Peyer's patch (tissue), 4 donors: ENCODE measurements at regions not wholly inside any gene's neighbourhood (a gene's known extent, or its start where the extent isn't known, plus 50 kb on each side); places are given as distances from the start of the nearest gene placed in this dataset.
"Not testable (repeated sequence)": the region's sequence is repeated elsewhere in the genome, so short reads cannot be mapped to it uniquely, and the experiment has no call there.

Source experiments
- DNase-seq, 3 donors: peaks; one replicate each; pipeline ENCODE4 v3.0.0-alpha.2; 2017 to 2019
- H3K27ac ChIP-seq, 4 donors: fragments of 200-600 bp; sonication (generic); one replicate each; pipeline ENCODE4 v1.5.1; 2016 to 2019
- H3K27me3 ChIP-seq, 2 donors: fragments of 200-600 bp; sonication (generic); one replicate each; pipeline ENCODE4 v1.5.1; 2019
- H3K36me3 ChIP-seq, 3 donors: fragments of 200-600 bp; sonication (generic); one replicate each; pipeline ENCODE4 v1.5.1; 2016 to 2019
- H3K4me1 ChIP-seq, 4 donors: fragments of 200-600 bp; sonication (generic); one replicate each; pipeline ENCODE4 v1.5.1; 2016 to 2019
- H3K4me3 ChIP-seq, 4 donors: fragments of 200-600 bp; sonication (generic); 1 replicate in 3 of 4; 2 replicates in 1 of 4; pipeline ENCODE4 v1.5.1; 2016 to 2019; ENCODE audit warnings: mild to moderate bottlenecking in 1 of 4
- H3K9me3 ChIP-seq, 4 donors: fragments of 200-600 bp; sonication (generic); one replicate each; pipeline ENCODE4 v1.5.1; 2016 to 2019; ENCODE audit warnings: mild to moderate bottlenecking in 1 of 4
- CTCF ChIP-seq, 6 experiments: fragments of 450-650 bp in 4 of 6; fragments of 200-600 bp in 2 of 6; sonication (generic) in 1 of 6; IDR thresholded peaks; one replicate each; pipeline ENCODE4 v1.5.1; 2017 to 2019; ENCODE audit warnings: antibody characterized with exemption in 6 of 6, mild to moderate bottlenecking in 3 of 6, moderate library complexity in 1 of 6
- POLR2A ChIP-seq, 2 donors: fragments of 450-650 bp; IDR thresholded peaks; one replicate each; pipeline ENCODE4 v1.5.1; 2017; ENCODE audit warnings: antibody characterized with exemption in 2 of 2, mild to moderate bottlenecking in 2 of 2, moderate library complexity in 2 of 2

- H3K4me3 ChIP-seq = no peak overlapping the region
- no peaks in the 10 kb centered on the region for H3K36me3 ChIP-seq
- no peak for TF ChIP-seq CTCF (IDR thresholded peaks at IDR 0.05)
- no peak for TF ChIP-seq POLR2A (IDR thresholded peaks at IDR 0.05)
- H3K4me1 ChIP-seq = no peaks in the 10 kb centered on the region
- H3K9me3 ChIP-seq = no peaks in the 10 kb centered on the region
- no peak for DNase-seq
- no peaks in the 10 kb centered on the region for H3K27me3 ChIP-seq
- H3K27ac ChIP-seq = no peak overlapping the region
These were observed 124.0 kb upstream of the GOLGA6L4 start for GRCh38 chr15:84111575-84111974.

- Histone ChIP-seq H3K27me3 (no peaks in the 10 kb centered on the region), H3K27ac (no peak overlapping the region), H3K9me3 (no peaks in the 10 kb centered on the region), H3K4me3 (no peak overlapping the region), H3K4me1 (no peaks in the 10 kb centered on the region), H3K36me3 (no peaks in the 10 kb centered on the region)
- no peak for TF ChIP-seq POLR2A (IDR thresholded peaks at IDR 0.05)
- TF ChIP-seq CTCF (IDR thresholded peaks at IDR 0.05) = no peak
- DNase-seq = no peak
These were observed 123.5 kb upstream of the GOLGA6L4 start for GRCh38 chr15:84112025-84112424.

GRCh38 chr15:84113919-84114318, 121.7 kb upstream of the GOLGA6L4 start:
- no peak overlapping the region for H3K4me3 ChIP-seq
- no peaks in the 10 kb centered on the region for H3K9me3 ChIP-seq
- no peak for TF ChIP-seq CTCF (IDR thresholded peaks at IDR 0.05)
- no peak for DNase-seq
- no peaks in the 10 kb centered on the region for H3K4me1 ChIP-seq
- H3K27me3 ChIP-seq = no peaks in the 10 kb centered on the region
- H3K36me3 ChIP-seq = no peaks in the 10 kb centered on the region
- H3K27ac ChIP-seq = no peak overlapping the region

- H3K27ac ChIP-seq, H3K27me3 ChIP-seq, H3K9me3 ChIP-seq, H3K36me3 ChIP-seq, H3K4me1 ChIP-seq, DNase-seq, H3K4me3 ChIP-seq: not testable (repeated sequence)
These were observed 120.9 kb upstream of the GOLGA6L4 start for GRCh38 chr15:84114680-84115079.

GRCh38 chr15:84119351-84119750, 116.2 kb upstream of the GOLGA6L4 start:
- not testable (repeated sequence) for H3K27ac ChIP-seq, H3K4me1 ChIP-seq, DNase-seq, H3K4me3 ChIP-seq, H3K36me3 ChIP-seq, H3K27me3 ChIP-seq, H3K9me3 ChIP-seq

GRCh38 chr15:84120903-84121302, 114.7 kb upstream of the GOLGA6L4 start:
- H3K4me1 ChIP-seq, DNase-seq, H3K27me3 ChIP-seq, H3K27ac ChIP-seq, H3K4me3 ChIP-seq, H3K36me3 ChIP-seq, H3K9me3 ChIP-seq: not testable (repeated sequence)

GRCh38 chr15:84128706-84129105, 106.9 kb upstream of the GOLGA6L4 start:
- not testable (repeated sequence) for H3K27ac ChIP-seq, H3K4me3 ChIP-seq, DNase-seq, H3K4me1 ChIP-seq, H3K36me3 ChIP-seq, H3K9me3 ChIP-seq, H3K27me3 ChIP-seq

- not testable (repeated sequence) for DNase-seq
These were observed 105.3 kb upstream of the GOLGA6L4 start for GRCh38 chr15:84130098-84130831.

GRCh38 chr15:84135931-84136456, 99.6 kb upstream of the GOLGA6L4 start:
- H3K27ac ChIP-seq, H3K27me3 ChIP-seq, DNase-seq, H3K9me3 ChIP-seq, H3K4me1 ChIP-seq, H3K4me3 ChIP-seq, H3K36me3 ChIP-seq: not testable (repeated sequence)

More at GRCh38 chr15:84130098-84130831, 105.3 kb upstream of the GOLGA6L4 start:
- H3K36me3 ChIP-seq, H3K27ac ChIP-seq, H3K4me3 ChIP-seq, H3K9me3 ChIP-seq, H3K4me1 ChIP-seq, H3K27me3 ChIP-seq: not testable (repeated sequence)
